ENCODE measurements at regions not wholly inside any gene's neighbourhood (a gene's known extent, or its start where the extent isn't known, plus 50 kb on each side); places are given as distances from the start of the nearest gene placed in this dataset.

GRCh38 chr5:109486200-109486804 lies 76.5 kb upstream of the PJA2 start:
- TF ChIP-seq TAF1 (IDR thresholded peaks at IDR 0.05; ENCODE audit: borderline replicate concordance, insufficient read depth, low read length) (no peak), POLR2AphosphoS5 (IDR thresholded peaks at IDR 0.05; ENCODE audit: low read depth, low read length) (no peak)

Data from PFSK-1 (cell line).